Stimulated activated CD8-positive, alpha-beta memory T cell treated with anti-CD3 and anti-CD28 coated beads, Interleukin-12 subunit alpha, Interleukin-12 subunit beta, amount 100 ng/mL, for 1 hour (primary cell): ENCODE measurements at regions not wholly inside any gene's neighbourhood (a gene's known extent, or its start where the extent isn't known, plus 50 kb on each side); places are given as distances from the start of the nearest gene placed in this dataset.

Experiments
- DNase-seq: peaks from one replicate; pipeline ENCODE4 v3.0.0-alpha.2; 2020; ENCODE audit warnings: low read depth

DNA sequence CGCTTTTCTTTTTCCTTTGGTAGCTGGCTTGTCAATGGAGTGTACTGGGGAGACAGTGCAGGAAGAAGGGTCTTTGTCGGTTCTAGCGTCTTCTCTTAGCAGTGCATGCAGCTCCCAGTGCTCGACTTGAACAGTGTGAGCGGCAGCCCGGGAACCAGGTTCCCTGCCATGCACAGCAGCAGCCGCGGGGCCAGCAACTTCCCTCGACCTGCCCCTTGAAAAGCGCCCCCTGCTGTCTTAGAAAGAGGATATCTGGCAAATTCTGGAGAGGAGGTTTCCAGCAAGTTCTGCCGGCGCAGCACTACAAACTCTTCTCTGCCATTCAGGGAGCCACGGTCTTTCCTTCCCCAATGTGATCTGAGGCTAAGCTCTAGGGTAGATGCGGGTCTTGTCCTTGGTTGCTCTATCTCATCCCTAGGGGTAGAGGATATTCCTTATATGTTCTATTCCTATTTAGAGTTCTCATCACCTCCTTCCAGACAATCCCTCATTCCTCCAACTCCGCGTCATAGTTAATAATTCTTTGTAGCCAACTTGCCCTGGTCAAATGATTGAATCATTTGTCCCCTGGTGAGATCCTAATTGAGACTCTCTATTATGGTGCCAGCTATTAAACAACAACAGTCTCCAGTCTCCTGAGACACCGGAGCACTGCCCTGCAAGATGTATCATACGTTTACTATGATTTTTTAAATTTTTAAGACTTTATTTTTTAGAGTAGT lies 451.3 kb downstream of the PMP22 start:
- DNase-seq = no peak

DNA sequence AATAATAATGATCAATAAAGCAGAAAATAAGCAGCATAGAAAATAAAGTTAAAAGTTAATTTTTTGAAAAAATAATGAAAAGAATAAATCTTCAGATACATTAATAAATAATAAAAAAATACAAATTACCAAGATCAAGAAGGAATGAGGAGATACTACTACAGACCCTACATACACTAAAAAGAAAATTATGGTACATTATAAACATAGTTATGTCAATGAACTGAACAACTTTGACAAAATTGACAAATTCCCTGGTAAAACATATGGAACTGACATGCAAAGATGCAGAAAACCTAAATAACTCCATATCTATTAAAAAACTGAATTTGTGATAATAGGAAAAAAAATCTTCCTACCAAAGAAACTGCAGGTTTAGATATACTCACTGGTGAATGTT lies 456.7 kb downstream of the PMP22 start:
- DNase-seq = no peak

DNA sequence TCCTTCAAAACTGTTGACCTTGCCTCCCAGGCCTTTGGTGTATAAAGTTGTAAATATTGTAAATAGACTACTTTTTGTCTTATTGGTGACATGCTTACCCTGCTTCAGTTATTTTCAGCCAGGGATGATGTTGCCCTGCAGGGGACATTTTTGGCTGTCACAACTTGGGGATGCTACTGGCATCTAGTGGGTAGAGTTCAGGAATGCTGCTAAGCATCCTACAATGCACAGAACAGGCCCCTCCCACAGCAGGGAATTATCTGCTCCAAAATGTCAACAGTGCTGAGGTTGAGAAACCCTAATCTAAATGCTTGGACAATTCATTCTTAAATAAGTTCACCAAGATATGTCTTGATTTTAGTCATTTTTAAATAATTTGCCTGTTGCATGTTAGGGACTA lies 459.8 kb downstream of the PMP22 start:
- no peak for DNase-seq

DNA sequence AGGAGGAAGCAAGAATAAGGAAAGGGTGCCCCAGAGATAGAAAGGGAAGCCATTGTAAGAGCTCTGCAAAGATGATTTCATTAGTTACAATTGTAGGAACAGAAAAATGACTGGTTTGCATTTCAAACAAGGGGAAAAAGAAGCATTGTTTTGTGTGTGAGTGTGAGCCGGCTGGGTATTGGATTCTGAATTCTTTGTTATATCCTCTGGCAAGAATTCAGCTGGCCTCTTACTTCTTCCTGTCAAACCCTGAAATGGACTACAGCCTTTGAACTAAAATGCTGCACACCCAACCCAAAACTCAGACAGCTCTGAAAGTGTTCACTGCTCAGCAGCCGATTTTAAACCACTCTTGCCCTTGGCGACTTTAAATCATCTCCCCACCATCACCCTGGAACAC lies 461.3 kb downstream of the PMP22 start:
- no peak for DNase-seq

DNA sequence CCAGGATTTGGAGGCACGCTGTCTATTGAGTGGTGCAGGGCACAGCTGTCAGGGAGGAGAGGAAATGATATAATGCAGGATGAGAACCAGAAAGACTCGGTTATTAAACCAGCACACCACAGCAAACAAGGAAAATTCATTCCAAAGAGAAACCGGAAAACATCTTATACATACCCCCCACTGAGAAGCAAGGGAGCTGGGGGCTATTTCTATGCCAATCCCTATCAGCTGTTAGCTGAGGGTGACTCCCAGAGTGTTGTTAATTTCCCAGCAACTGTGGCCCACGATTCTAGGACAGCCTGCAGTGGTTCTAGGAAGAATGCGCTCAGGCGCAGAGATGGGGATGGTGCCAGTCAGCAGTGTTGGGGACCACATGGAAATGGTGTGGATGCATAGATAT lies 467.3 kb downstream of the PMP22 start:
- no peak for DNase-seq

DNA sequence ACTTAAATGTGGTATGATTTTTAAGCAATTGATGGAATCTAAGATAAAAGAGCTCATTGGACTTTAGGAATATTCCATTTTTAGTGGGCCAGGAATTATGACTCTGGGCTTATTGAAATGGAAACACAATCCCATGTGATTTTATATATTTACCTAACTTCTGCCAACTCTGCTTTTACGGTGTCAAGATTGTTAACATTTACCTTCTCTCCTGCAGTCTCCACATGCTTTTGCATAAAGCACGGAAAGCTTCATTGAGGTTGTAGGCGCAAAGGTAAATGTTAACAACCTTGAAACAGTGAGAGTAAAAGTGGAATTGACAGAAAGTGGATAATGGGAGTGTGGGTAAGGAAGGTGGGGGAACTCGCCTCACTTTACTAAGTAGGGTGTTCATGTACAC lies 468.1 kb downstream of the PMP22 start:
- no peak for DNase-seq

DNA sequence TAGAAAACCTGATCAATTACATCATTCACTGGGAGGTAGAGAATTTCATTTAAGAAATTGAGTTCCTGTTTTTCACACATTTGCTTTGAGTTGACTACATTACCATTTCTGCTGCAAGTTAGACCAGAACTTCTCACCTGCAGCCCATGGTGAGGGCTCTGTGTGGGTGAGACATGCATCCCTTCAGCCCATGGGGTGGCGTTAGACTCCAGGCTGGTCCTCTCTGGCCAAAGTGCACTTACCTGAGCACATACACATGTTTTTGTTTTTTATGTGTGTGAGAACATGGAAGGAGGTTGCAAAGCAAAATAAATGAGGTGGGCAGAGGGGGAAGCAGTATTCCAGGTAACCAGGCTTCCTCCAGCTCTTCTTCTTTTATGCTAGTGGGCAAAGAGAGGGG lies 470.2 kb downstream of the PMP22 start:
- no peak for DNase-seq

DNA sequence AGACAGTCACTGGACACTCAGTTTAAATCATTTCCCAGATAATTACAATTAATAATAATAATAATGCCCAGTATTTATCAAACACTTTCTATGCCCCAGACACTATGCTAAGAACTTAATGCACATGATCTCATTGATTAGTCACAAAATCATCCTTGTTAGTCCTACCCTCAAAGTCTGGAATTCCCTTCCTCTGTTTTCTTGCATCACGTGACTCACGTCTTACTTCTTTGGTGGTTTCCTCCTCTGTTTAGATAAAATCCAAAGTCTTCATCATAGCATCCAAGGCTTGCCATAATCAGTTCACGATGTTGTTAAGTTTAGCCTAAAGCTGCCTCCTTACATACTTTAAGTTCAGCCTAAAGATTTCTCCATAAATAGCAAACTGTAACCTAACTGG lies 471.9 kb downstream of the PMP22 start:
- DNase-seq = no peak

DNA sequence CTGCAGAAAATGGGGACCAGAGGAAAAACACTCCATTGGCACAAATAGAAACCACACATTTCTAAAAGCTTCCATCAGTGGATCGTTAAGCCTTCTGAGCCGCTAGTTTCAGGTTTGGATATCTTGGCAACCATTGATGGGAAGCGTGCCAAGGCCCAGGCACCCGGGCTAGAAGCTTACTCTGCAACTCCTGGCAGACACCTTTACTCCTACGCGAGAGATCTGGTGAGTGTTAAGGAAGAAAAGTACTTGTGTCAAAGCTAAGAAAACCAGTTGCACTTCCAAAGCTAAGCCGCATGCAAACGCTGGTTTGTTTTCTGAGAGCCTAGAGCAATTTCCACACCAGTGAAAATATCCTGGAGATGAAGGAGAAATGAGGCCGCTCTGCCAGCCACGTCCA lies 472.4 kb downstream of the PMP22 start:
- no peak for DNase-seq

DNA sequence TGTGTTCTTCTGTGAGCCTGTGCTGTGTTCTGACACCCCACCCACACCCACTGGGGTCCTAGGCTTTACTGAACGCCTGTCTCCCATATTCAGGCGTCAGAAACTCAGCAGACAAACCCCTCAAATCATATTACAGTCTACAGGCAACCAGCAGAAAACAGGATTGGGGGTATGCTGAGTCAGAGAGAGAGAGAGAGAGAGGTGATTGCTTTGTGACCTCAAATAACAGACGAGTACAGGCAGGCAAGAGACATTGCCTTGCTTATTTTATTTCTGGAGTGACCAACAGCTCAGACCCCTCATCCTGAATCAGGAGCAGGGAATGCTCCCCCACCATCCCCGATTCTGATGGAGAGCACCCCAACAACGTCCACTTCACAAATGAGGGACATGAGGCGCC lies 473.9 kb downstream of the PMP22 start:
- DNase-seq = no peak

DNA sequence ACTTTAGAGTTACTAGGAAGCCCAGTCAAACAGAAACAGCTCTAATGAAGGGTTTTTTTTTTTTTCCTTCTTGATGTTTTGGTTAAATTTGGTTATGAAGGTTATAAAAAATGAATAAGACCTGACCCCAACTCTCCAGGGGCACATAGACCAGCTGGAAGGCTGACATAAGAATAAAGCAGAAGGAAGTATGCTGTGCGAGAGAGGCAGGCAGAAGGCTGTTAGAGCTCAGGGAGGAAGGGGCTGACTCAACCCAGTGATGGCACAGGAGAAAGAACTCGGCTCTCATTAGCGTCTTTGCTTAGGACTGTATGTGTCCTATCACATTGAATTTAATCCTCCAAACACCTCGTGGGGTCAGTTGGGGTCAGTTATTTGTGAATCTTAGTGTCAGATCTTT lies 474.6 kb downstream of the PMP22 start:
- no peak for DNase-seq

DNA sequence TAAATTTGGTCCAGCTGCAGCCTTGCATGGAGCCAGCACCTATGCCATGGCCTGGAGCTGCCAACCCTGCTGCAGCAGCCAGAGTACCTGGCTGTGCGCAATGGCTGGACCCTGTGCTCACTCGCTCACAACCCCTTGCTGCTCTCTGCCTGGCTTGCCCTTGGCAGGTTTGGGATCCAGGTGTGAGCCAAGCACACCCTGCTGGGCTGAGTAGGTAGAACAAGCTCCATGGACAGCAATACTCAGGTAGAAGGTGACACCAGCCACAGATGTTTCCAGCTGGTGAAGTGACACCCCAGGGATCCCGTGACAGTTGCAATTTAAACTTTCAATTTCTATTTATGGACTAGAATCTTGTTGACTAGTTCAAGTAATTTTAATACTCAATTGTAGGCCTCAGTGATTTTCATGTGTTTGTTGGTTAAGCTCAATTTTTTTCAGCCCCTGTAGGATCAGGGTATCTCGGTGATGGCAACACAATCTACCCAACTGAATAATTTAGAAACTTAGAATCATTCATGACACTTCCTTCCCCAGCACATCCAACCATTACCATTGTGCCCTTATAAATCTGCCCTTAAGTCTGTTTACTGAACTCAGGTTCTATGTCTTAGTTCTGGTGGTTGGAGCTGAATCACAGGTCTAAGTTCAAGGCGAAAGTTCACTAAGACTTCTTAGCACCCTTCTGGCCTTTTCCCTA lies 480.0 kb downstream of the PMP22 start:
- peak; percentile 6 for DNase-seq

DNA sequence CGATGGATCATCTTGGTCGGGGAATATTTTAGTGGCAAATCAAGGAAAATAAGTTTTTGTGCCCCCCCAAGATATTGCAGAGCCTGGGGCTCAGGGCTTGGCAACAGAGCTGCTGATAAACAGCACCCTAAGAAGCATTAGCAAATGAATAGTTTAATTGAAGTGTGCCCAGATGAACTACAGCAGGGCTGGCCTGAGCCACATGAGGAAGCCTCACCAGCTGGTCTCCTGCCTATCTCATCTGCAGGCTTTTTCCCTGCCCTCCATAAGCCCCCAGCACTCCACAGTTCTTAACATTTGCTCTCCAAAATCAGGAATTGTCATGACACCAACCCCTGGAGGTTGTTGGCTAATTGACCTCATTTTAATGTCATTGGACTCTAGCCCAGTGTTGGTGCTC lies 480.2 kb downstream of the HS3ST3B1 start:
- no peak for DNase-seq

DNA sequence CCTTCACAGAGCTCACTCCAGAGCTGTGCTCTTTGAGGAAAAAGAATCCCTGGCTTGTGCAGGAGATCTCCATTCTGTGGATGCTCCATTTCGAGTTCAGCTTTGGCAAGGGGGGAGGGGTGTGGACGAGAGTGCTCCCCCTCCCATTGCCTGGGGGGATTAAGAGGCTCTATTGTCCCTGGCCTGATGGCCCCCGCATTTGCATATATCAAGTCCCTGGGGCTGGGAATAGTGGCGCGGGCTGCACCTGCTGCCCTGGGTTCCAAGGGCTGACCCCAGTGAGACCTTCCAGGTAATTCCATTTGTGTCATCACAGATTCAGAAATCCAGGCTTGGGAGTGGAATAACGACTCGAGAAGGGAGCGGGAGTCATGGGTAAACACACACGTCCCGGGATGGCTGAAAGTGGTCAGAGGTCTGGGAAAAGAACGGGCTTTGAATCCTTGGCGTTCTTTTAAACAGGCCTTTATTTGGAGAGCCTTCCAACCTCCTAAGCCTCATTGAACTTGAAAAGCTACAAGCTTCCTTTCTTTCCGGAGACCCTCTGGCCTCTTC lies 479.3 kb downstream of the HS3ST3B1 start:
- DNase-seq = no peak

DNA sequence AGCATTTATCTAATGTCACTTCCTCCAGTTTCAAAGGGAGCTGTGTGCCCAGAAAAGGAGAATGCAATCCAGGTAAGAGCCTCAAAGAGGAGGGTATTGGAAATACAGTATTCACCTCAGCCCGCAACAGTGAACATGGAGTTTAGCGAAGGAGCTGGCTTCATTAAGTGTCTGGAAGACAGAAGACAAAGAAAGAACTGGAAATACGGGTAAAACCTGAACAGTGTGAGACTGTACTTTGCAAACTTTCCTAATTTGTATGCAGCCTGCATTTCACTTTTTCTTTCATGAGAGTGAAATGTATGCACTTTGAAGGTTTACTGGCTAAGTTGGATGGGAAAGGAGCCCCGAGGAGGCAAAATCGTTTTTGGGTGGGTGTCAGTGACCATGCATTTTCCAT lies 478.4 kb downstream of the HS3ST3B1 start:
- no peak for DNase-seq

DNA sequence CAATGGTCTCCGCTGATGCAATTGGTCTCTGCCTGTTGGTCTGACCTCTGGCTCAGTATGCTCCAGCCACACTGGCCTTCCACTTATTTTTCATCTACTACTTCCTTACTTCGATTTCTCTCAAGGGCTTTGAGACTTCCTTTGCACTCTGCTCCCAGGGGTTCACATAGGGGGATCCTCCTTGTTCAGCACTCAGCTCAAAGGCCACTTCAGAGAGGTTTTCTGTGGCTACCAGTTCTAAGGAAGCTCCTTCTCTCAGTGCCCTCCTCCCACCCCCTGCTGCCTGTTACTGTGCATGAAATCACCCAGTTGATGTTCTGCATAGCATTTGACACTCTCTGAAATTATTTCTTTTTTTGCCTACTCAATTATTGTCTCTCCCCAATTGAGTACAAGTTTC lies 476.4 kb downstream of the HS3ST3B1 start:
- no peak for DNase-seq

DNA sequence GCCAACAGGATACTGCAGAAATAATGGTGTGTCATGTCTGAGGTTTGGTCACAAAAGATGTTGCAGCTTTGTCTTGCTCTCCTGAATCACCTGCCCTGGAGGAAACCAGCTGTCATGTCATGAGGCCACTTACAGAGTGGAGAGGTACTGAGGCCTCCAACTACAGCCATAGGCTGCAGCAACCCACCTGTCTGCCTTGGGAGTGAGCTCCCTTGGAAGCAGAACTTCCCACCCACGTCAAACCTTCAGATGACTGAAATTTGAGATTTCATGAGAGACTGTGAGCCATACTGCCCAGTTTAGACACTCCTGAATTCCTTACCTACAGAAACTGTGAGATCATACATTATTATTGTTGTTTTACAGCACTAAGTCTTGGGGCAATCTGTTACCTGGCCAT lies 475.9 kb downstream of the HS3ST3B1 start:
- no peak for DNase-seq

DNA sequence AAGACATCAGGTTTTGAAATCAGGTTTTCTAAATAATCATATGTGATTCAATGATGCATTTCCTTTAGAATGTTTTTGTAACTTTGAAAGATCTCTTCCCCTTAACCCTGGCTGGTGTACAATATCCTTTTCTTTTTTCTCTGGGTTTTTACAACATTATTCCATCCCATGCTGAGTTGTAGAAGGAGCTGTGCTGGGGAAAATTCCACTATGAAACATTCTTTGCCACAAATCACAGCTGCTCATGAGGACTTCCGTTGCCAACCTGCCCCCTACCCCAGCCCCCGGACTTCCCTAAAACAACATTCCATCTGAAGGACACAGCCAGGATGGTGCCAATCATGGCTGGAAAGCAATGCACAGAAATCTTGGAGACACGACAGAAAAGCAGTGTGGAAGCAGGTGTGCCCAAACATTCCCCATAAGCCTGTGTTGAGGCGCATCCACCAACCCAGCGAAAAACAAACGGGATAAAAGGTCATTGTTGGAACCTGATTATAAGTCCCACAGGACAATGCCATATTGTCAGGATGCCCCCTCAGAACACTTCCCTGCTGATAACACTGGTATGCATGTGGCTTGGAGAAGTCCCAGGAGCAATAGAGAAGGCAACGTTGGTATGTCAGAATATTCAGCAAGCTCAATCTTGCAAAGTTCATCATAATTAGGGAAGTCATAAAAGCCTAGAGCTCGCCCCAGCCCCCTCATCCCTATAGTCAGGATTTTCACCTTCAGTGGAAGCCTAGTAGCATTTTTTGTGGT lies 475.0 kb downstream of the HS3ST3B1 start:
- DNase-seq = no peak

DNA sequence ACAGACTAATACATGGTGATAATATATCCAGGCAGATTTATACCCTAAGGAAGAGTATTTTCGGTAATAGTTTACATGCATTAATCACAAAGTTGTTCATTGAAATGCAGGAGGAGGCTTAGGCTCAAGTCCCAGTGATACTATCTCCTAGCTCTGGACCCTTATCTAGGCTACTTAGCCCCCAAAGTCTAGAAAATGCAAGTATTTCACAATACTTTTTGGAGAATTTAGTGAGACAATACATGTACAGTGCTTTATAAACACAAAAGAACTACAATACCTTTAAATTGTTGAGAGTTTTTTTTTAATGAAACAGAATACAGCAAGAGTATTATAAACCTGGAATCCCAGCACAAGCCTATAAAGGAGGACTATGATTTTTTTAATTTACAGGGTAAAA lies 473.9 kb downstream of the HS3ST3B1 start:
- no peak for DNase-seq

DNA sequence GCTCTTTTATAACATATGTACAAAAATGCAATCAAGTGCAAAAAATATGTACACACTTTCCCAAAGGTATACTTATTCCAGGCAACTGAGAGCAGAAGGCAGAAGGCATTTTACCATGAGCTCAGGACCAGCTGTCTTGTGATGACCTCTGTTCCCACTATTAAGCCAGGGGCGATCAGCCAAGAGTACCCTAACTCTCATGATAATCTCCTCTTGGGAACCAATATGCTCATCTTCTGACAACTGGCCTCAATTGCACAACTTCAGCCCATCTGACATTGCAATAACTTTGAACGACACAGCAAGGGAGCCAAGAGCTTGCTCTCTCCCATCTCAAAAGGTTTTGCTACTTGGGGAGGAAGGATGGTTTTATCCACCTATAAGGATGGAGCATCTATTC lies 471.9 kb downstream of the HS3ST3B1 start:
- DNase-seq = no peak

DNA sequence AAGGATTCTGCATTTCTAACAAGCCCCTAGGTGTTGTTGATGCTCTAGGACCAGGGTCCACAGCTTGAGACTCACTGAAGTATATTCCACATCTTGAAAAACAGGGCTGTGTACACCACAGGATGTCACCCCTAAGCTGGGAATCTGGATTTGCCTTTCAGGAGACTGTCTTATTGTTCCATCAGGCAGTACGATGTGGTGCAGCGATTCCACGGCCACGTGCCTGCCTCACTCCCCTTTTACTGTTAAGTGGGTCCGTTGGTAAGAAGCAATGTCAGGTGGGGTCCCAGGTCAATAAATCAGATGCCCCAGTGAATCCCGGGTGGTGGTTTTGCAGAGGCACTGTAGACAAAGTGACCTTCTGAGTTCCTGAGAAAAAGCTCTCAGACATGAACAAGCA lies 470.7 kb downstream of the HS3ST3B1 start:
- DNase-seq = no peak

DNA sequence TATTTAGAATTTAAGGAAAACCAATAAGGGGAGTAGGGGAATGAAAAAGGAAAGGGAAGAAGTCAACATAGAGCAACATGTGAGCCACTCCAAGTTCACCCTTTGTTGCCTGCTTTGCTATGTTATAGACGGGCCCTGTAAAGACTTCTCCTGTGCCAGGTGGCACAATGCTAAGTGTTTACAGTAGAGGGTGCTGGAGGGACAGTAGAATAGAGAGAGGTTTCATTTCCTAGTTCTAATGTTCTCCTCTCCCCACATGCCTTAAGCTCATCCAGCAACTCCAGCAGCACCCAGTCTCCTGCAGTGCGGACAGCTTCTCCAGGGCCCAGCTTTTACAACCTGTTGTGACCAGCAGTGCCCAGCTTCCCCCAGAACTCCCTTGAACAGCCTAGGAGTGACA lies 468.0 kb downstream of the HS3ST3B1 start:
- DNase-seq = no peak
